A673 (cell line): ENCODE measurements at regions not wholly inside any gene's neighbourhood (a gene's known extent, or its start where the extent isn't known, plus 50 kb on each side); places are given as distances from the start of the nearest gene placed in this dataset.

Experiments used
- BruUV-seq: library from RNA; stranded (reverse); fragments of 400-500 nt; replicated peaks from 2 replicates; lab custom pipeline; 2021; lab: Mats Ljungman, UMichigan
- CTCF ChIA-PET: fragments of 300-600 bp; sonication (Branson Sonifier 250); formaldehyde crosslinking; loops from one replicate; lab custom pipeline; 2022; ENCODE audit warnings: antibody characterized with exemption; lab: Charles Lee
- POLR2A ChIA-PET: fragments of 300-600 bp; sonication (Branson Sonifier 250); formaldehyde crosslinking; loops from one replicate; lab custom pipeline; 2022; ENCODE audit warnings: antibody characterized with exemption; ENCODE audit not compliant: low non-redundant PET; lab: Charles Lee
- DNase-seq: peaks from one replicate; pipeline ENCODE4 v3.0.0-alpha.2; 2015; ENCODE audit warnings: low spot score
- H3K27ac ChIP-seq: fragments of 200-600 bp; sonication (generic); 2 replicates; pipeline ENCODE4 v1.5.1; 2016; ENCODE audit warnings: mixed run types, low read depth, mild to moderate bottlenecking, mixed read lengths, antibody characterized with exemption, low read length; ENCODE audit not compliant: poor library complexity, severe bottlenecking
- H3K27me3 ChIP-seq: fragments of 200-600 bp; sonication (generic); replicated peaks from 2 replicates; pipeline ENCODE4 v1.6.1; 2017; ENCODE audit warnings: mixed run types, low read depth, mild to moderate bottlenecking, mixed read lengths, antibody characterized with exemption, low read length; ENCODE audit not compliant: insufficient read depth, poor library complexity
- H3K36me3 ChIP-seq: fragments of 200-600 bp; sonication (generic); 2 replicates; pipeline ENCODE4 v1.6.1; 2016; ENCODE audit warnings: mixed run types, mild to moderate bottlenecking, mixed read lengths, antibody characterized with exemption, low read length; ENCODE audit not compliant: insufficient read depth, poor library complexity, severe bottlenecking
- H3K4me1 ChIP-seq: fragments of 200-600 bp; sonication (generic); 2 replicates; pipeline ENCODE4 v1.6.1; 2017; ENCODE audit warnings: mixed run types, mild to moderate bottlenecking, mixed read lengths, antibody characterized with exemption, low read length; ENCODE audit not compliant: insufficient read depth, poor library complexity, severe bottlenecking
- H3K4me3 ChIP-seq: fragments of 200-600 bp; sonication (generic); 2 replicates; pipeline ENCODE4 v1.5.1; 2016; ENCODE audit warnings: low read depth, mixed run types, mild to moderate bottlenecking, mixed read lengths, low read length; ENCODE audit not compliant: poor library complexity, severe bottlenecking
- H3K9me3 ChIP-seq: fragments of 200-600 bp; sonication (generic); 2 replicates; pipeline ENCODE4 v1.6.1; 2016; ENCODE audit warnings: mixed run types, low read depth, mild to moderate bottlenecking, mixed read lengths, antibody characterized with exemption, low read length; ENCODE audit not compliant: poor library complexity, severe bottlenecking
- EZH2 ChIP-seq: fragments of 200-600 bp; sonication (generic); IDR thresholded peaks from 2 replicates; pipeline ENCODE4 v1.6.1; 2017; ENCODE audit warnings: borderline replicate concordance, low read depth, mild to moderate bottlenecking, mixed read lengths, antibody characterized with exemption, low read length; ENCODE audit not compliant: poor library complexity, severe bottlenecking
- intact Hi-C: fragments of 100-400 bp; cut with micrococcal nuclease; formaldehyde crosslinking; loops from one replicate; pipeline ENCODE4 v1.10.0; 2022; ENCODE audit not compliant: unreplicated experiment
- TF ChIP-seq, protein P1 (sequence below): fragments of 300-800, 200-600 bp; sonication (generic); conservative IDR thresholded peaks from 2 replicates; pipeline ENCODE4 v1.5.1; 2017; ENCODE audit warnings: low read depth, mild to moderate bottlenecking, antibody characterized with exemption, low read length, moderate library complexity, mixed read lengths

DNA sequence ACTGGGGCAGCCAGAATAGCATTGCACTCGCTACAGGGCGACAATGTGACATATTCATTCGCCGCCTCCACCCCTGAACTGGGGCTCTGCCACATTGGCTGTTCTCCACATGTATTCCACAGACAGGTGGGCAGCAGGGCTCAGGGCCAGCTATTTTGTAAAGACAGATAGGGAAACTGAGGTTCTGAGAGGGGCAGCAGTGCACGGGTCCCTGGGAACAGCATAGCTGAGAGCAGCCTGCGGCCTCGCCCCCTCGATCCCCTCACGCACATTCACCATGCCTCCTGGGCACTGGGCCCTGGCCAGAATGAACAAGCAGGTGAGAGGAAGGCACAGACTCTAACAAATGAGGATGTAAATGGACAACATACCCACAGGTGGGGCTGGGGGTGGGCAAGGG lies 75.0 kb upstream of the SPATA12 start:
- intact Hi-C loops = loop anchor here (10.0 kb wide), 1 partner anchor 191 kb away; no protein-coding TSS in a partner anchor
- DNase-seq = no peak
- no TSS peak for BruUV-seq
- H3K4me3 ChIP-seq = no peak overlapping the region
- no peaks in the 10 kb centered on the region for H3K4me1 ChIP-seq
- no peaks in the 10 kb centered on the region for H3K36me3 ChIP-seq
- H3K9me3 ChIP-seq = no peaks in the 10 kb centered on the region
- no peaks in the 10 kb centered on the region for H3K27me3 ChIP-seq
- ChIA-PET POLR2A (no interaction called here), CTCF (no interaction called here)
- TF ChIP-seq, protein P1, sequence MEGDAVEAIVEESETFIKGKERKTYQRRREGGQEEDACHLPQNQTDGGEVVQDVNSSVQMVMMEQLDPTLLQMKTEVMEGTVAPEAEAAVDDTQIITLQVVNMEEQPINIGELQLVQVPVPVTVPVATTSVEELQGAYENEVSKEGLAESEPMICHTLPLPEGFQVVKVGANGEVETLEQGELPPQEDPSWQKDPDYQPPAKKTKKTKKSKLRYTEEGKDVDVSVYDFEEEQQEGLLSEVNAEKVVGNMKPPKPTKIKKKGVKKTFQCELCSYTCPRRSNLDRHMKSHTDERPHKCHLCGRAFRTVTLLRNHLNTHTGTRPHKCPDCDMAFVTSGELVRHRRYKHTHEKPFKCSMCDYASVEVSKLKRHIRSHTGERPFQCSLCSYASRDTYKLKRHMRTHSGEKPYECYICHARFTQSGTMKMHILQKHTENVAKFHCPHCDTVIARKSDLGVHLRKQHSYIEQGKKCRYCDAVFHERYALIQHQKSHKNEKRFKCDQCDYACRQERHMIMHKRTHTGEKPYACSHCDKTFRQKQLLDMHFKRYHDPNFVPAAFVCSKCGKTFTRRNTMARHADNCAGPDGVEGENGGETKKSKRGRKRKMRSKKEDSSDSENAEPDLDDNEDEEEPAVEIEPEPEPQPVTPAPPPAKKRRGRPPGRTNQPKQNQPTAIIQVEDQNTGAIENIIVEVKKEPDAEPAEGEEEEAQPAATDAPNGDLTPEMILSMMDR = no peak
- TF ChIP-seq EZH2 = no peak
- no peak overlapping the region for H3K27ac ChIP-seq

DNA sequence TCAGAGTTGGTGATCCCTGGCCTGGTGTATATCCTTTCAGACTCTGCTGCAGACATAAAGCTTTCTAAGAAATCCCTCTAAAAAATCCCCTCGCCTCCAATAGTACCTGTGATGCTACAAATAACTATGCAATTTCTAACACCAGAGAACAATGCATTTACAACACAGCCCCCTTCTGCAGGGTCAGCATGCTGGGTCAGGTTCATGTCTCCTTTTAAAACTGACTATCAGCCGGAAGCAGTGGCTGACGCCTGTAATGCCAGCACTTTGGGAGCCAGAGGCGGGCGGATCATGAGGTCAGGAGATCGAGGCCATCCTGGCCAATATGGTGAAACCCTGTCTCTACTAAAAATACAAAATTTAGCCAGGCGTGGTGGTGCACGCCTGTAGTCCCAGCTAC lies 77.0 kb upstream of the SPATA12 start:
- no peak for TF ChIP-seq EZH2
- TF ChIP-seq, protein P1 = no peak
- BruUV-seq = no TSS peak
- H3K4me3 ChIP-seq = no peak overlapping the region
- H3K4me1 ChIP-seq = no peaks in the 10 kb centered on the region
- intact Hi-C loops = loop anchor here (10.0 kb wide), 1 partner anchor 189 kb away; no protein-coding TSS in a partner anchor
- no peaks in the 10 kb centered on the region for H3K27me3 ChIP-seq
- H3K9me3 ChIP-seq = no peaks in the 10 kb centered on the region
- DNase-seq = no peak
- ChIA-PET CTCF (no interaction called here), POLR2A (no interaction called here)
- H3K36me3 ChIP-seq = no peaks in the 10 kb centered on the region
- H3K27ac ChIP-seq = no peak overlapping the region

DNA sequence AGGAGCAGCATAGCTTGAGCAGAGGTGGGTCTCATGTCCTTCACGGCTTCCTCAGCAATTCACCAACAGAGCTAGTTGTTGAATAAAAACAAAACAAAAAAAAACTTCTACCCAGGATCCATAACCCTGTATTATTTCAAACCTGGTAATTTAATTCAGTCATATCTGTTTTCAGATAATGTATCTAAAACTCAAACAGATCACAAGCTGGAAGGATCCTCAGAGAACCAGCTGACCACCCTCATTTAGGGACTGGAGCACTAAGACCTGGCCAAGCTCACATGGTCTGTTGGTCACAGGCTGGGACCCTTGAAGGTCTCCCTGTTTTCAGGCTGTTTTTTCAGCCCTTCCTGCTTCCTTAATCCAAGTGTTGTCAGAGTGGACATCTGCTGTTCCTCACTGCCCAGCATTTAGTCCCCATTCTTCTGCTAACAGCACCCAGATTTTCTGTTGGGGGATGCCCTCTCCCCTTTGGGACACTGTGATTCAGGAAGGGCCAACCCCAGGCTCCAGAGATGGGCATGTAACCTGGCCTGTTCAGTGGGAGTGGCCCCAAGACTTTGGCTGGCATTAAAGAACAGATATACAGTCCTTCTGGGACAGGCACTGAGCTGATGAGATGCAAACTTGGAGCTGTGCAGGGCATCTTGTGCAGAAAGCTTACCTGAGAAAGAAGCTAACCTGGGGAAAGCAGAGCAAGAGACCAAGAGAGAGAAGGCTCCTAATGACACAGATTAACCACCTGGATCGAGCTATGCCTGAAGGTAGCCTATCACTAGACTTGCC lies 78.8 kb upstream of the SPATA12 start:
- intact Hi-C loops = loop anchor here (10.0 kb wide), 1 partner anchor 187 kb away; no protein-coding TSS in a partner anchor
- H3K36me3 ChIP-seq = no peaks in the 10 kb centered on the region
- no TSS peak for BruUV-seq
- H3K4me1 ChIP-seq = no peaks in the 10 kb centered on the region
- no peaks in the 10 kb centered on the region for H3K9me3 ChIP-seq
- H3K27me3 ChIP-seq = no peaks in the 10 kb centered on the region
- ChIA-PET POLR2A (interaction anchor here (0.5 kb wide), 1 partner anchor 308 kb away, joined by 4 read pairs; no protein-coding TSS in a partner anchor), CTCF (no interaction called here)
- no peak overlapping the region for H3K4me3 ChIP-seq
- no peak for DNase-seq
- no peak overlapping the region for H3K27ac ChIP-seq
- TF ChIP-seq EZH2 = no peak
- TF ChIP-seq, protein P1 = no peak
